Fibroblast of mammary gland (primary cell): ENCODE measurements at regions not wholly inside any gene's neighbourhood (a gene's known extent, or its start where the extent isn't known, plus 50 kb on each side); places are given as distances from the start of the nearest gene placed in this dataset.
"Not testable (repeated sequence)": the region's sequence is repeated elsewhere in the genome, so short reads cannot be mapped to it uniquely, and the experiment has no call there.

Source experiments
- DNase-seq: peaks from one replicate; pipeline ENCODE4 v3.0.0-alpha.2; 2010; ENCODE audit warnings: low read depth
- H3K4me3 ChIP-seq: 2 replicates; pipeline ENCODE4 v1.5.1; 2011; ENCODE audit warnings: low read depth, mild to moderate bottlenecking, low read length, moderate library complexity; ENCODE audit not compliant: control insufficient read depth
- TF ChIP-seq, protein P1 (sequence below): conservative IDR thresholded peaks from 2 replicates; pipeline ENCODE4 v1.5.1; 2011; ENCODE audit warnings: low read depth, low read length, inconsistent platforms; ENCODE audit not compliant: control insufficient read depth, insufficient read depth

DNA sequence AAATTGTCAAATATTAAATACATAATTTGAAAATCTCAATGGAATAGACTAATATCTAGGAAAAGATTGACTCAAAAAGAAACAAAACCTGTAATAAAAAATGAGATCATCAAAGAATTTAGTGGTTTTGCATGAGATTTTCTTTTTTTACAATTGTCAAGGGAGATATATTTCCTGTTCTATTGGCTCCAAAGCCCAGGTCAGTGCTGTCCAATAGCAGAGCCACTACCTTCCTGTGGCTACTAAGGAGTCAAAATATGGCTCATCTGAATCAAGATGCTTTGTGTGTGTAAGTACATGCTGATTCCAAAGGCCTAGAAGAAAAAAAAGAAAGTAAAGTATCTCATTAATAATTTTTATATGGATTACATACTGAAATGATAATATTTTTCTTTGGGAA is 191.9 kb downstream of the C7orf25 start:
- TF ChIP-seq, protein P1, sequence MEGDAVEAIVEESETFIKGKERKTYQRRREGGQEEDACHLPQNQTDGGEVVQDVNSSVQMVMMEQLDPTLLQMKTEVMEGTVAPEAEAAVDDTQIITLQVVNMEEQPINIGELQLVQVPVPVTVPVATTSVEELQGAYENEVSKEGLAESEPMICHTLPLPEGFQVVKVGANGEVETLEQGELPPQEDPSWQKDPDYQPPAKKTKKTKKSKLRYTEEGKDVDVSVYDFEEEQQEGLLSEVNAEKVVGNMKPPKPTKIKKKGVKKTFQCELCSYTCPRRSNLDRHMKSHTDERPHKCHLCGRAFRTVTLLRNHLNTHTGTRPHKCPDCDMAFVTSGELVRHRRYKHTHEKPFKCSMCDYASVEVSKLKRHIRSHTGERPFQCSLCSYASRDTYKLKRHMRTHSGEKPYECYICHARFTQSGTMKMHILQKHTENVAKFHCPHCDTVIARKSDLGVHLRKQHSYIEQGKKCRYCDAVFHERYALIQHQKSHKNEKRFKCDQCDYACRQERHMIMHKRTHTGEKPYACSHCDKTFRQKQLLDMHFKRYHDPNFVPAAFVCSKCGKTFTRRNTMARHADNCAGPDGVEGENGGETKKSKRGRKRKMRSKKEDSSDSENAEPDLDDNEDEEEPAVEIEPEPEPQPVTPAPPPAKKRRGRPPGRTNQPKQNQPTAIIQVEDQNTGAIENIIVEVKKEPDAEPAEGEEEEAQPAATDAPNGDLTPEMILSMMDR = no peak
- peak; percentile 8 for DNase-seq
- no peak overlapping the region for H3K4me3 ChIP-seq

DNA sequence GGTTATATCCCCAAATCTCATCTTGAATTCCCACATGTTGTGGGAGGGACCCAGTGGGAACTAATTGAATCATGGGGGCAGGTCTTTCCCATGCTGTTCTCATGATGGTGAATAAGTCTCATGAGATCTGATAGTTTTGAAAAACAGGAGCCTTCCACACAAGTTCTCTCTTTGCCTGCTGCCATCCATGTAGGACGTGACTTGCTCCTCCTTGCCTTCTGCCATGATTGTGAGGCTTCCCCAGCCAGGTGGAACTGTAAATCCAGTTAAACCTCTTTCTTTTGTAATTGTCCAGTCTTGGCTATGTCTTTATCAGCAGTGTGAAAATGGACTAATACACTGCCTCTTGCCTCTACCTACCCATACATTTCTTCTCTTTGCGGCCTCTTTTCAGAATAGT is 193.4 kb downstream of the C7orf25 start:
- H3K4me3 ChIP-seq, DNase-seq: not testable (repeated sequence)

DNA sequence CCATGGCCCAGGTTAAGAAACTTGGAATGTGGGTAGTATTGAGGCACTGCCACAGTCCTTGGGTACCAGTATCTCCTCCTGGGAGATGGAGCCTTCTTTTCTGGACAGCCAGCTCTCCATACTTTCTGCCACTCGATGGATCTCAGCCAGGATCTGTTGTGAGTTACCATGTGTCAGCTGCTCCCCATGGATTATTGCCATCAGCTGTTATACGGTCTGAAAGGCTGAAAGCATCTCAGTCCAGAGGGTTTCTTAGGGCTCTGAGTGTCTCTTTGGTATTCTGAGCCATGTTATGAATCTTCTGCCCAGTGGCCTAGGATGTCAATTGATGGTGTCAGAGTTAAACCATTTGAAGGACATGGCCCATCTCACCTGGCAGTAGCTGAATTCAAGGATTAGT is 197.5 kb downstream of the C7orf25 start:
- TF ChIP-seq, protein P1 = no peak
- no peak for DNase-seq
- H3K4me3 ChIP-seq = no peak overlapping the region

DNA sequence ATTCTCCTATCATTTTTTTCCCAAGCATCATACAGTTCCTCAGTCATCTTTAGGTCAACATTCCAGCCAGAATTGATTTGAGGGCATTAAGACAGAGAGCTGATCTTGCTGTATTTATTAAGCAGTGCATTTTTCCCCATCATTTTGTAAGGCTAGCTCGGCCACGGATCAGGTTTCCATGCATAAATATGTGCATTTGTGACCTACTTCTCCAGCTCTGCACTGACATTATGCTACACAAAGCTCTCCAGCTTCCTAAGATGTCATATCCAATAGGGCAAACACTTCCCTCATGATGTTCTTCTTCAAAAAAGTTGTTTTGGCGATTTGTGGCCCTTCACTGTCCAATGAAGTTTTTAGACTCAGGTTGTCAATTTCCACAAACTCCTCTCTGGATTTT is 202.6 kb downstream of the C7orf25 start:
- DNase-seq = no peak
- H3K4me3 ChIP-seq = no peak overlapping the region
- TF ChIP-seq, protein P1 = no peak

DNA sequence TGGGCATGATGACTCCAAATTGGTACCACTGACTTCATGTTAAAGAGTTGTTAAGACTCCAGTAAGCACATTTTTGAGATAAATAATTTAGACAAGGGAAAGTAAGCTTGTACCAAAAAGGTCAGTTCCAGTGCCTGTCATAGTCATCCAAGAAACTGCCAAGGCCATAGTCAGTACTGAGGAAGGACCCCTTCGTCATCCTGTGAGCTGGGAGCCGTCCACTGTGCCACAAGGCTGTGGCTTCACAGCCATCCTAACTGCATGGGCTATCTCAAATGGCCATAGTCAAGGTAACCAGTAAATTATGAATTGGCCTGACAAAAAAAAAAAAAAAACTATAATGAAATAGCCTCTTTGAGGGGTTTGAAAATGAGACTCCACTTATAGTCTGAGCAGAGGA is 207.2 kb downstream of the C7orf25 start:
- TF ChIP-seq, protein P1 = no peak
- no peak for DNase-seq
- no peak overlapping the region for H3K4me3 ChIP-seq

DNA sequence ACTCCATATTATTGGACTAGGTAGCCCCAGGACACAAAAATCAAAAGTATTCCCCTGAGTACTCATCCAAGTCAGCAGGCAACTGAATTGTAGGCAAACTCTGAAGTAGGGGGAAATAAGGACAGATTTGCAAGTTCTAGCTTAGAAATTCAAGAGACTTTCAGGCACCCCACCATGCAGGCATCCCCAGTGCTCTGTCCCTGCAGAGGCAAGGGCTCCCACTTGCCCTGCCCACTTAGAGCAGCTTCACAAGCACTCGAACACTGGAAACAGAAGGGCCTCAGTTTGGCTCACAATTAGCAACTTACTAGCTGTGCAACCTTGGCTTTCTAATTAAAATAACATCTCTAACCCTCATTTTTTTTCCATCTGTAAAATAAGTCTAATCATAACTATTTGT is 209.2 kb downstream of the C7orf25 start:
- TF ChIP-seq, protein P1 = no peak
- no peak for DNase-seq
- no peak overlapping the region for H3K4me3 ChIP-seq

DNA sequence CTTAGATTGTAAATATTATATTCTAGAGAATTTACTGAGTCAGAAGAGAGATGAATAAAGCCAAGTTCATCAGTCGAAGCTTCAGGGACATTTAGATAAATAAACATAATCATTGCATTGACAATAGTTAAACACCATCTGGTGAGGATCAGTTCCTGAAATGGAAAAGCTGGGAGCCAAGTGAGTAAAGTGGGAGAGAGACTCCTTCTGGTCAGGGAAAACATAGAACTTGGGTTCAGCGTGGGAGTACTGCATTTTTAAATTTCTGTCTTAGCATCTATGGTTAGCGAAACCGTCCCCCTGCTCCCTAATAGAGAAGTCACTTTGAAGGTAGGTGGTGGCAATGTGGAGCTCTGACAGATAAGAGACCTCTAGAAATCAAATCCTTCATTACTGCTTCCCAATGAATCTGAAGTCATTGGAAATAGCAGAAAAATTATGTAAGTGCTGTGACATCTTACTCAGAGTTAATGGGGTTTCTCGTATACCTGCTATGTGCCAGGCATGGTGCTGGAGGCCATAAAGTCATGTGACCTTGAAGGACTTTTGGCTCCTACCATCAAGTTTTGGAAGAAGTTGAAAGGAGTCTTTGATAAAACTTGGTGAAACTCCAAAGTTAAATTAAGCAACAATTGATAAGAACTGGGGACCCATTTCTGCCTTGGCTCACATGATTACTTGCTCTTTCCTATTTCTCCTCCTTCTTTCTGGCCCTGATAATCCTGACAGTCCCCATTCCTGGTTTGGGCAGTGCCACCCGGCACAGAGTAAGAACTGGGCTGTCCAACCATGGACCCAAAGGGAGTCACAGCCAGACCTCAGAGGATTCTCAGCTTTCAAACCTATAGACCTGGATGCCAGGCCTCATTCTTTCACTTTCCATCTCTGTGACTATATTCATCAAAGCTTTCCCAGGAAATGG is 211.2 kb downstream of the C7orf25 start:
- TF ChIP-seq, protein P1 = peak; percentile 32
- peak; percentile 45 for DNase-seq

More for the DNA sequence above, 211.2 kb downstream of the C7orf25 start:
- H3K4me3 ChIP-seq = no peak overlapping the region
